Caki2 (cell line): ENCODE measurements at regions not wholly inside any gene's neighbourhood (a gene's known extent, or its start where the extent isn't known, plus 50 kb on each side); places are given as distances from the start of the nearest gene placed in this dataset.

Experiments
- DNase-seq: peaks from one replicate; pipeline ENCODE4 v3.0.0-alpha.2; 2015; ENCODE audit warnings: low read depth
- in situ Hi-C: cut with HindIII; loops from 2 replicates; pipeline ENCODE4 v1.10.0; 2016; ENCODE audit warnings: low sequenced_read_pairs, low pct_unique_long_range_greater_than_20kb, mixed read lengths

GRCh38 chr2:11983401-11983800 is 237.0 kb downstream of the LPIN1 start:
- in situ Hi-C loops, result no loop called here
- no peak for DNase-seq

- in situ Hi-C loops, result no loop called here
- no peak for DNase-seq
Measured at GRCh38 chr2:11983870-11984269, 237.4 kb downstream of the LPIN1 start.

- in situ Hi-C loops, result no loop called here
- no peak for DNase-seq
Measured at GRCh38 chr2:11984316-11985158, 238.1 kb downstream of the LPIN1 start.

- in situ Hi-C loops, result no loop called here
Measured at GRCh38 chr2:11985817-11986566, 239.6 kb downstream of the LPIN1 start.

GRCh38 chr2:11987151-11987550 is 240.7 kb downstream of the LPIN1 start:
- DNase-seq, result no peak
- in situ Hi-C loops, result no loop called here

More at GRCh38 chr2:11985817-11986566, 239.6 kb downstream of the LPIN1 start:
- no peak for DNase-seq

GRCh38 chr2:11988691-11989353 is 242.4 kb downstream of the LPIN1 start:
- DNase-seq, result no peak
- in situ Hi-C loops, result no loop called here

- DNase-seq, result no peak
- in situ Hi-C loops, result no loop called here
Measured at GRCh38 chr2:11989354-11989703, 242.9 kb downstream of the LPIN1 start.

GRCh38 chr2:11990576-11990975 is 244.1 kb downstream of the LPIN1 start:
- DNase-seq, result no peak
- in situ Hi-C loops, result no loop called here

- DNase-seq, result no peak
- in situ Hi-C loops, result no loop called here
Measured at GRCh38 chr2:11993749-11994148, 247.3 kb downstream of the LPIN1 start.

GRCh38 chr2:11995456-11995855 is 249.0 kb downstream of the LPIN1 start:
- DNase-seq, result no peak

GRCh38 chr2:11996618-11997017 is 250.2 kb downstream of the LPIN1 start:
- in situ Hi-C loops, result no loop called here
- no peak for DNase-seq

More at GRCh38 chr2:11995456-11995855, 249.0 kb downstream of the LPIN1 start:
- in situ Hi-C loops, result no loop called here

GRCh38 chr2:11997142-11997541 is 250.7 kb downstream of the LPIN1 start:
- DNase-seq, result no peak
- in situ Hi-C loops, result no loop called here

GRCh38 chr2:11998218-11998617 is 251.8 kb downstream of the LPIN1 start:
- in situ Hi-C loops, result no loop called here
- no peak for DNase-seq

- in situ Hi-C loops, result no loop called here
- no peak for DNase-seq
Measured at GRCh38 chr2:11998626-11999378, 252.4 kb downstream of the LPIN1 start.

GRCh38 chr2:12001621-12002020 is 255.2 kb downstream of the LPIN1 start:
- no peak for DNase-seq
- in situ Hi-C loops, result no loop called here

- DNase-seq, result no peak
- in situ Hi-C loops, result no loop called here
Measured at GRCh38 chr2:12002215-12002614, 255.8 kb downstream of the LPIN1 start.

GRCh38 chr2:12004713-12005112 is 258.3 kb downstream of the LPIN1 start:
- DNase-seq, result no peak
- in situ Hi-C loops, result no loop called here

GRCh38 chr2:12005886-12006681 is 259.7 kb downstream of the LPIN1 start:
- DNase-seq, result peak; percentile 88
- in situ Hi-C loops, result no loop called here
